HG02678 (cell line): ENCODE measurements at regions not wholly inside any gene's neighbourhood (a gene's known extent, or its start where the extent isn't known, plus 50 kb on each side); places are given as distances from the start of the nearest gene placed in this dataset.

Experiments
- ATAC-seq: cut with Tn5 transposase; IDR thresholded peaks from one replicate; pipeline ENCODE4 v1.9.1; 2021; ENCODE audit warnings: mild to moderate bottlenecking, moderate library complexity; ENCODE audit not compliant: unreplicated experiment

- no peak for ATAC-seq
Measured at GRCh38 chr13:85742355-85742754, 56.9 kb downstream of the SLITRK6 start.

- no peak for ATAC-seq
Measured at GRCh38 chr13:85741017-85741416, 58.2 kb downstream of the SLITRK6 start.

GRCh38 chr13:85738696-85739320 lies 60.4 kb downstream of the SLITRK6 start:
- no peak for ATAC-seq

GRCh38 chr13:85737952-85738351 lies 61.3 kb downstream of the SLITRK6 start:
- no peak for ATAC-seq

GRCh38 chr13:85729296-85729695 lies 69.9 kb downstream of the SLITRK6 start:
- no peak for ATAC-seq

- no peak for ATAC-seq
Measured at GRCh38 chr13:85728811-85729210, 70.4 kb downstream of the SLITRK6 start.

GRCh38 chr13:85725433-85725832 lies 73.8 kb downstream of the SLITRK6 start:
- no peak for ATAC-seq

- ATAC-seq = no peak
Measured at GRCh38 chr13:85724546-85725432, 74.4 kb downstream of the SLITRK6 start.

GRCh38 chr13:85719749-85720148 lies 79.5 kb downstream of the SLITRK6 start:
- no peak for ATAC-seq

GRCh38 chr13:85717921-85718320 lies 81.3 kb downstream of the SLITRK6 start:
- no peak for ATAC-seq

GRCh38 chr13:85710545-85710944 lies 88.7 kb downstream of the SLITRK6 start:
- no peak for ATAC-seq

GRCh38 chr13:85709721-85710120 lies 89.5 kb downstream of the SLITRK6 start:
- ATAC-seq = no peak

- ATAC-seq = no peak
Measured at GRCh38 chr13:85709072-85709471, 90.1 kb downstream of the SLITRK6 start.

- ATAC-seq = no peak
Measured at GRCh38 chr13:85700906-85701305, 98.3 kb downstream of the SLITRK6 start.

GRCh38 chr13:85698256-85698655 lies 101.0 kb downstream of the SLITRK6 start:
- no peak for ATAC-seq

- no peak for ATAC-seq
Measured at GRCh38 chr13:85694992-85695391, 104.2 kb downstream of the SLITRK6 start.

GRCh38 chr13:85693889-85694511 lies 105.2 kb downstream of the SLITRK6 start:
- ATAC-seq = no peak

GRCh38 chr13:85690368-85690767 lies 108.9 kb downstream of the SLITRK6 start:
- no peak for ATAC-seq

- no peak for ATAC-seq
Measured at GRCh38 chr13:85685436-85685835, 113.8 kb downstream of the SLITRK6 start.

- ATAC-seq = no peak
Measured at GRCh38 chr13:85675151-85675907, 123.9 kb downstream of the SLITRK6 start.

GRCh38 chr13:85671336-85671735 lies 127.9 kb downstream of the SLITRK6 start:
- no peak for ATAC-seq
